Caki2 (cell line): ENCODE measurements at regions not wholly inside any gene's neighbourhood (a gene's known extent, or its start where the extent isn't known, plus 50 kb on each side); places are given as distances from the start of the nearest gene placed in this dataset.
"Not testable (repeated sequence)": the region's sequence is repeated elsewhere in the genome, so short reads cannot be mapped to it uniquely, and the experiment has no call there.

Experiments
- DNase-seq: peaks from one replicate; pipeline ENCODE4 v3.0.0-alpha.2; 2015; ENCODE audit warnings: low read depth
- in situ Hi-C: cut with HindIII; loops from 2 replicates; pipeline ENCODE4 v1.10.0; 2016; ENCODE audit warnings: low sequenced_read_pairs, low pct_unique_long_range_greater_than_20kb, mixed read lengths

DNA sequence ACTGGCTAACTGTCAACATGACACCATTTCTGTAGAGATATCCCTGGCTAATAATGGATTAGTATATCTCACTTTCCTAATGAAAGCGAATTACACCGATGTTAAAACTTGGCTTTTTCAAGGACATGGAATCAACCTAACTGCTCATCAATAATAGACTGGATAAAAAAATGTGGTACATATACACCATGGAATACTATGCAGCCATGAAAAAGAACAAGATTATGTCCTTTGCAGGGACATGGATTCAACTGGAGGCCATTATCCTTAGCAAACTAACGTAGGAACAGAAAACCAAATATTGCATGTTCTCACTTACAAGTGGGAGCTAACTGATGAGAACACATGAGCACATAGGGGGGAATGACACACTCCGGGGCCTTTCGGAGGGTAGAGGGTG, 62.6 kb downstream of the ZIC1 start:
- in situ Hi-C loops: no loop called here
- no peak for DNase-seq

DNA sequence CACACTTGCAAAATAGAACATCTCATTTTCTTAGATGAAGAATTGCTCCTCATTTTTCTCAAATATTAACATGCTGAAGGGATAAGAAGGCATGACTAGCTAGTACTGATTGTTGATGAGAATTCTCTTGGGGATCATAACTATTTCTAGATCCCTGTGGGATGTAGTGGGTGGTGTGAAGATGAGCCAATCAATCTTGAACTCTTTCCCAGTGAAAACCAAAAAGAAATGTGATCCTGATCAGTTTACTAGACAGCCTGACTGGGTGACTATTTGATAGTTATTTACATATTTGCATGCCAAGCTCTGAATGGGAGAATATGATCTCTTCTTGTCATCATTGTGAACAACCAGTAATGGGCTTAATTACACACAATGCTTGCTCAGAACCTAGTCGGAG, 63.7 kb downstream of the ZIC1 start:
- no peak for DNase-seq
- in situ Hi-C loops: no loop called here

DNA sequence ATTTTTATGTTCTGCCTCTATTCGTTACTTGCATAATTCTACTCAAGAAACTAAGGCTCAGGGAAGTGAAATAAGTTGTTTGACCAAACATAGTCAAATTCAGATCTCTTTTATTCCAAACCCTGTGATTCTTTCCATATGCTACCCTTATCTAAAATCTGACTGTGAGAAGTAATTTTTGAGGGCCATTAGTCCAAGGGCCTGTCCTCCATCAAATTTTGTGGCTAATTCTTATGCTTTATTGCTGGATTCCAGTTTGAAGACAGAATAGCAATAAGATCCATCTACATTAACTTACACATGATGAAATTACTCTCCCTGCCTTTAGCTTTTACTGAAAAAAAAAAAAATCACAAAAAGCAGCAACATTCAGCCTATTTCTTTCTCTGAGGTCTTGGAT, 74.0 kb downstream of the ZIC1 start:
- in situ Hi-C loops: no loop called here
- DNase-seq: no peak

DNA sequence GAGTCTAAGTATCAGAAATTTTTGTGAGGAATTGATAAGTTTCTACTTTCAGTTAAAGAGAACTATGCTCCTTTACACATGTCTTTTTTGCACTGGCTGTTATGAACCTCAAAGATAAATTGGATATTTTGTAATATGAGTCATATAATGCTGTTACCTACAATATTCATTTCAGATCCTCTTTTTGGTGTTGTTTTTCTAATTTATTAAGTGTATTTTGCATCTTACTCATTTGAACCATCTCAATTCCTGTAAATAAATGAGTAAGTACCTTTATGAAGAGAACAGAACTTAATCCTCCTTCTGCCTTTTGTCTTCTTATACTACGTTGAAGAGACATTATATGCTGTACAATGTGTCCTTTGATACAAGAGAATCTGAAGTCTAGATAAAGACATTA, 74.4 kb downstream of the ZIC1 start:
- in situ Hi-C loops: no loop called here

GRCh38 chr3:147493065-147493464, 83.9 kb downstream of the ZIC1 start:
- DNase-seq: no peak
- in situ Hi-C loops: no loop called here

More for the DNA sequence above, 74.4 kb downstream of the ZIC1 start:
- no peak for DNase-seq

GRCh38 chr3:147493666-147494065, 84.5 kb downstream of the ZIC1 start:
- in situ Hi-C loops: no loop called here
- DNase-seq: no peak

- no peak for DNase-seq
- in situ Hi-C loops: no loop called here
These were observed 88.1 kb downstream of the ZIC1 start for GRCh38 chr3:147497286-147497685.

GRCh38 chr3:147507638-147508286, 98.6 kb downstream of the ZIC1 start:
- in situ Hi-C loops: no loop called here
- no peak for DNase-seq

GRCh38 chr3:147509448-147509847, 100.3 kb downstream of the ZIC1 start:
- DNase-seq: no peak
- in situ Hi-C loops: no loop called here

DNA sequence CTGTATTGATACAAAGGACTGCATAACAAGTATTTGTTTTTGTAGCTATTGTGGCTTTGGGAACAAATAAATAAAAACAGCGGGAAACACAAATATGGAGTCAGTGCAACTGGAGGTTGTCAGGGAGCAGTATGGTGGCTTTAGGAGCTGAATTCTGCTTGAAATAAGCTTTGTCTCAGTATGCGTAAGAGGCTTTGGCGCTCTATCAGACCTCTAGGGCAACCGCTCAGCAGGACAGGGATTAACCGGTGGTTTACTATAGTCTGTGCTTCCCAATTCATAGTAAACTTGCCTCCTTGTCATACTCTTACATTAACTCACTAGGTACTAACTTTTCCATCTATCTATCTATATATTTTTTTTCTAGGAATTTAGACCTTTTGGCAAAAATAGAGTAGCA, 104.6 kb downstream of the ZIC1 start:
- in situ Hi-C loops: no loop called here
- DNase-seq: no peak

GRCh38 chr3:147514366-147515160, 105.4 kb downstream of the ZIC1 start:
- in situ Hi-C loops: no loop called here
- no peak for DNase-seq

GRCh38 chr3:147518465-147518864, 109.3 kb downstream of the ZIC1 start:
- in situ Hi-C loops: no loop called here
- DNase-seq: no peak

- in situ Hi-C loops: no loop called here
- no peak for DNase-seq
These were observed 112.5 kb downstream of the ZIC1 start for GRCh38 chr3:147521646-147522045.

GRCh38 chr3:147522780-147523179, 113.6 kb downstream of the ZIC1 start:
- DNase-seq, in situ Hi-C loops: not testable (repeated sequence)

- in situ Hi-C loops: no loop called here
These were observed 120.4 kb downstream of the ZIC1 start for GRCh38 chr3:147529551-147529950.

GRCh38 chr3:147538034-147538433, 128.9 kb downstream of the ZIC1 start:
- in situ Hi-C loops: no loop called here
- DNase-seq: no peak

More at GRCh38 chr3:147529551-147529950, 120.4 kb downstream of the ZIC1 start:
- no peak for DNase-seq

DNA sequence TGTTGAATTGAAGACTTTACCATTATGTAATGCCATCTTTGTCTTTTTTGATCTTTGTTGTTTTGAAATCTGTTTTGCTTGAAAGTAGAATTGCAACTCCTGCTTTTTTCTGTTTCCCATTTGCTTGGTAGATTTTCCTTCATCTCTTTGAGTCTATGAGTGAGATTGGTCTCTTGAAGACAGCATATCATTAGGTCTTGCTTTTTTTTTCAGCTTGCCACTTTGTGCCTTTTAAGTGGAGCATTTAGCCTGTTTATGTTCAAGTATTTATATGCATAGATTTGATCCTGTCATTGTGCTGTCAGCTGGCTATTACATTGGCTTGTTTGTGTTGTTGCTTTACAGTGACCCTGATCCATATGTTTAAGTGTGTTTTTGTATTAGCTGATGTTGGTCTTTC, 131.8 kb downstream of the ZIC1 start:
- in situ Hi-C loops: no loop called here
- DNase-seq: no peak

DNA sequence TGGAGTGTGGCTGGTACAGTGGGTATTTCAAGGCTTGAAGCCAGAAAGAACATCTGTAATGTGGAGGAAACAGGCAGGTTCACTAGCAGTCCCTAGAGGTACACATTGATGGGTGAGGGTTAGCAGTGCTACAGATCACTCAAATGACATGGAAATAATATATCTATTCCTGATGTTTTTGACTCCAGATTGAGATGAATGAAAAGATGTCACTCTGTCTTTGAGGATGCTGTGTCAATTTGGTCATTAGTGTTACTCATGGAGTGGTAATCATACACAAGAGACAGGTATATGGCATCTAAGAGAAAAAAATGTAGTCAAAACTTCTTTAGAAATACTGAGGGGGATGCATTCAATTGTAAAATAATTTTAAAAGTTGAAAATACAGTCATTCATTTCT, 135.1 kb downstream of the ZIC1 start:
- in situ Hi-C loops: no loop called here
- no peak for DNase-seq

DNA sequence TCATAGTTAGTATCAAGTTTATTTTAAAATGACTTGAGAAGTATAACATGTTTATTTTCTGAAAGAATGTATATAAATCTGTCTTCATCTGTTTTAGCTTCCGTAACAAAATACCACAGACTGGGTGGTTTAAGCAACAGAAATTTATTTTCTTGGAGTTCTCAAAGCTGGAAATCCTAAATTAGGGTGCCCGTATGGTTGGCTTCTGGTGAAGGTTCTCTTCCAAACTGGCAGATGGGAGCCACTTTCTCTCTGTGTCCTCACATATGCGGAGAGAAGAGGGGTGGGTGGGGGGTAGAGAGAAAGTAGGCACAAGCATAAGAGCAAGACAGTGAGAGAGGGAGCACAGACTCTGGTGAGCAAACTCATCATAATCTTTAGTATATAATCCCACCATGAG, 142.3 kb downstream of the ZIC1 start:
- in situ Hi-C loops: no loop called here
- no peak for DNase-seq

DNA sequence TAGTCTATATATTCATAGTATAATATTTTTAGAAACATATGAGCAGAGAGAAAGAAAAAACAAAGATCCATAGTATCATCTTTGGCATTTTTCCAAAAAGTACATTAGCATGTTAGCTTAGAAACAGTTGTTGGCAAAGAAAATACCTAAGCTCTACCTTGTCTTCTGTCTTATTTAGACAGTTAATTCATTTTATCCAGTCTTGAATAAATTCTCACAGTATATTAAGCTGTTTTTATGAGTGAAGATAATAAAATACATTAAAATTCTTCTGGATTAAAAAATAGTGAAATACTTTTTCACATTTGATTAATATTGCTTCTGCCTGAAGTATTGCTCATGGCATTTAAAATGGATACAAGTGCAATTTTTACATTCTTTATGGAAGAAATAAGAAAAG, 145.2 kb downstream of the ZIC1 start:
- DNase-seq: no peak
- in situ Hi-C loops: no loop called here
